PFSK-1 (cell line): ENCODE measurements at regions not wholly inside any gene's neighbourhood (a gene's known extent, or its start where the extent isn't known, plus 50 kb on each side); places are given as distances from the start of the nearest gene placed in this dataset.

Experiments
- POLR2AphosphoS5 ChIP-seq: IDR thresholded peaks from 2 replicates; pipeline ENCODE4 v1.6.1; 2012; ENCODE audit warnings: low read depth, mild to moderate bottlenecking, control low read depth, low read length, moderate library complexity
- TAF1 ChIP-seq: IDR thresholded peaks from 2 replicates; pipeline ENCODE4 v1.6.1; 2012; ENCODE audit warnings: low read length, control low read depth, borderline replicate concordance; ENCODE audit not compliant: insufficient read depth

DNA sequence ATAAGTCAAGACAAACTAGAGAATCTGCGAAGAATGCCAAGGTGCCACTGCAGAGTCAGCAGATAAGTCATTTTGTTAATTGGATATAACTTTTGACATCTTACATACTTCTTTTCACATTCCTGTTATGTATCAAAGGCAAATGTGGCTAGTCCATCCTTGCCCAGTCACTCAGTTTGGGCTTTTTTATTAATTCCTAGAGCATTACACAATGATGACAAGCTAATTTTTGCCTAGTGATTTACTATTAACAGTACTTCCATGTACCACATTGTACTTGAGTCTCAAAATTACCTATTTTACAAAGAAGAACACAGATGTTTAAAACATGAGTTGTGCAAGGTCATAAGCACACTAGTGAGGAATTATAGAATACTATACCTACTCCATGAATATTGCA, 680.8 kb downstream of the DNAH5 start:
- TF ChIP-seq TAF1 (no peak), POLR2AphosphoS5 (no peak)
